ENCODE measurements at regions not wholly inside any gene's neighbourhood (a gene's known extent, or its start where the extent isn't known, plus 50 kb on each side); places are given as distances from the start of the nearest gene placed in this dataset.

GRCh38 chr14:51552768-51553404, 98.8 kb upstream of the FRMD6 start:
- no peak for DNase-seq

- no peak for DNase-seq
Measured at GRCh38 chr14:51554339-51554920, 97.3 kb upstream of the FRMD6 start.

- DNase-seq: no peak
Measured at GRCh38 chr14:51554953-51555352, 96.8 kb upstream of the FRMD6 start.

- no peak for DNase-seq
Measured at GRCh38 chr14:51561141-51561540, 90.6 kb upstream of the FRMD6 start.

- no peak for DNase-seq
Measured at GRCh38 chr14:51562816-51563215, 88.9 kb upstream of the FRMD6 start.

GRCh38 chr14:51563560-51563959, 88.2 kb upstream of the FRMD6 start:
- no peak for DNase-seq

GRCh38 chr14:51564460-51564859, 87.2 kb upstream of the FRMD6 start:
- no peak for DNase-seq

- no peak for DNase-seq
Measured at GRCh38 chr14:51564986-51565604, 86.6 kb upstream of the FRMD6 start.

GRCh38 chr14:51566831-51567582, 84.7 kb upstream of the FRMD6 start:
- DNase-seq: no peak

GRCh38 chr14:51568366-51568765, 83.3 kb upstream of the FRMD6 start:
- DNase-seq: no peak

- DNase-seq: no peak
Measured at GRCh38 chr14:51573607-51574006, 78.1 kb upstream of the FRMD6 start.

GRCh38 chr14:51574009-51574408, 77.7 kb upstream of the FRMD6 start:
- no peak for DNase-seq

GRCh38 chr14:51575349-51576116, 76.2 kb upstream of the FRMD6 start:
- DNase-seq: no peak

GRCh38 chr14:51576117-51576430, 75.6 kb upstream of the FRMD6 start:
- no peak for DNase-seq

GRCh38 chr14:51576879-51577278, 74.8 kb upstream of the FRMD6 start:
- DNase-seq: no peak

- DNase-seq: no peak
Measured at GRCh38 chr14:51578853-51579252, 72.9 kb upstream of the FRMD6 start.

- DNase-seq: no peak
Measured at GRCh38 chr14:51581017-51581881, 70.5 kb upstream of the FRMD6 start.

- DNase-seq: no peak
Measured at GRCh38 chr14:51582437-51582836, 69.3 kb upstream of the FRMD6 start.

- no peak for DNase-seq
Measured at GRCh38 chr14:51585055-51585454, 66.7 kb upstream of the FRMD6 start.

- no peak for DNase-seq
Measured at GRCh38 chr14:51592836-51593235, 58.9 kb upstream of the FRMD6 start.

- DNase-seq: no peak
Measured at GRCh38 chr14:51593397-51593796, 58.3 kb upstream of the FRMD6 start.

GRCh38 chr14:51595881-51596455, 55.7 kb upstream of the FRMD6 start:
- DNase-seq: no peak
